Activated gamma-delta T cell (primary cell): ENCODE measurements at regions not wholly inside any gene's neighbourhood (a gene's known extent, or its start where the extent isn't known, plus 50 kb on each side); places are given as distances from the start of the nearest gene placed in this dataset.

Source experiments
- DNase-seq: peaks from one replicate; lab custom pipeline; 2025; lab: John Stamatoyannopoulos, UW

- no peak for DNase-seq
Measured at GRCh38 chr5:117077142-117077541, 502.5 kb upstream of the SEMA6A start.

- no peak for DNase-seq
Measured at GRCh38 chr5:117072439-117072838, 497.8 kb upstream of the SEMA6A start.

GRCh38 chr5:117065800-117066199, 491.2 kb upstream of the SEMA6A start:
- no peak for DNase-seq

GRCh38 chr5:117065161-117065560, 490.5 kb upstream of the SEMA6A start:
- no peak for DNase-seq

GRCh38 chr5:117060099-117060498, 485.5 kb upstream of the SEMA6A start:
- DNase-seq = no peak

- no peak for DNase-seq
Measured at GRCh38 chr5:117058740-117059139, 484.1 kb upstream of the SEMA6A start.

GRCh38 chr5:117055517-117055916, 480.9 kb upstream of the SEMA6A start:
- DNase-seq = no peak

GRCh38 chr5:117054911-117055310, 480.3 kb upstream of the SEMA6A start:
- no peak for DNase-seq

- DNase-seq = no peak
Measured at GRCh38 chr5:117054141-117054540, 479.5 kb upstream of the SEMA6A start.

GRCh38 chr5:117041926-117042595, 467.4 kb upstream of the SEMA6A start:
- no peak for DNase-seq

- no peak for DNase-seq
Measured at GRCh38 chr5:117039035-117039434, 464.4 kb upstream of the SEMA6A start.

GRCh38 chr5:117027384-117027783, 452.8 kb upstream of the SEMA6A start:
- no peak for DNase-seq

- DNase-seq = no peak
Measured at GRCh38 chr5:117020999-117021398, 446.4 kb upstream of the SEMA6A start.

GRCh38 chr5:117013280-117013877, 438.8 kb upstream of the SEMA6A start:
- no peak for DNase-seq

GRCh38 chr5:117010574-117010973, 436.0 kb upstream of the SEMA6A start:
- no peak for DNase-seq

GRCh38 chr5:116998024-116998423, 423.4 kb upstream of the SEMA6A start:
- DNase-seq = no peak

GRCh38 chr5:116992681-116993080, 418.1 kb upstream of the SEMA6A start:
- no peak for DNase-seq

GRCh38 chr5:116989995-116990394, 415.4 kb upstream of the SEMA6A start:
- no peak for DNase-seq

GRCh38 chr5:116982035-116982434, 407.4 kb upstream of the SEMA6A start:
- no peak for DNase-seq

- DNase-seq = no peak
Measured at GRCh38 chr5:116980581-116980980, 406.0 kb upstream of the SEMA6A start.

- DNase-seq = no peak
Measured at GRCh38 chr5:116976767-116977166, 402.1 kb upstream of the SEMA6A start.

GRCh38 chr5:116971131-116971530, 396.5 kb upstream of the SEMA6A start:
- DNase-seq = no peak

- DNase-seq = no peak
Measured at GRCh38 chr5:116970318-116970717, 395.7 kb upstream of the SEMA6A start.

- no peak for DNase-seq
Measured at GRCh38 chr5:116964438-116964837, 389.8 kb upstream of the SEMA6A start.
